ENCODE measurements at regions not wholly inside any gene's neighbourhood (a gene's known extent, or its start where the extent isn't known, plus 50 kb on each side); places are given as distances from the start of the nearest gene placed in this dataset.

- H3K9ac ChIP-seq: no peak overlapping the region
- H3K27ac ChIP-seq: no peak overlapping the region
- H2AFZ ChIP-seq: no peak overlapping the region
- no peaks in the 10 kb centered on the region for H3K9me3 ChIP-seq (ENCODE audit: control insufficient read depth, low read length)
- H3K4me1 ChIP-seq: no peaks in the 10 kb centered on the region
- no peak overlapping the region for H3K4me3 ChIP-seq (ENCODE audit: low read depth, low read length)
- TF ChIP-seq, protein P1, sequence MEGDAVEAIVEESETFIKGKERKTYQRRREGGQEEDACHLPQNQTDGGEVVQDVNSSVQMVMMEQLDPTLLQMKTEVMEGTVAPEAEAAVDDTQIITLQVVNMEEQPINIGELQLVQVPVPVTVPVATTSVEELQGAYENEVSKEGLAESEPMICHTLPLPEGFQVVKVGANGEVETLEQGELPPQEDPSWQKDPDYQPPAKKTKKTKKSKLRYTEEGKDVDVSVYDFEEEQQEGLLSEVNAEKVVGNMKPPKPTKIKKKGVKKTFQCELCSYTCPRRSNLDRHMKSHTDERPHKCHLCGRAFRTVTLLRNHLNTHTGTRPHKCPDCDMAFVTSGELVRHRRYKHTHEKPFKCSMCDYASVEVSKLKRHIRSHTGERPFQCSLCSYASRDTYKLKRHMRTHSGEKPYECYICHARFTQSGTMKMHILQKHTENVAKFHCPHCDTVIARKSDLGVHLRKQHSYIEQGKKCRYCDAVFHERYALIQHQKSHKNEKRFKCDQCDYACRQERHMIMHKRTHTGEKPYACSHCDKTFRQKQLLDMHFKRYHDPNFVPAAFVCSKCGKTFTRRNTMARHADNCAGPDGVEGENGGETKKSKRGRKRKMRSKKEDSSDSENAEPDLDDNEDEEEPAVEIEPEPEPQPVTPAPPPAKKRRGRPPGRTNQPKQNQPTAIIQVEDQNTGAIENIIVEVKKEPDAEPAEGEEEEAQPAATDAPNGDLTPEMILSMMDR (IDR thresholded peaks at IDR 0.05): no peak
- no peaks in the 10 kb centered on the region for H3K36me3 ChIP-seq (ENCODE audit: control insufficient read depth, insufficient read depth, low read length)
- no peaks in the 10 kb centered on the region for H3K27me3 ChIP-seq (ENCODE audit: control insufficient read depth, insufficient read depth, low read length)
- no peaks in the 10 kb centered on the region for H3K79me2 ChIP-seq
- no peak overlapping the region for H3K4me2 ChIP-seq (ENCODE audit: low read length)
Observed at GRCh38 chr1:34694383-34694782, 60.5 kb upstream of the GJB5 start.

DNA sequence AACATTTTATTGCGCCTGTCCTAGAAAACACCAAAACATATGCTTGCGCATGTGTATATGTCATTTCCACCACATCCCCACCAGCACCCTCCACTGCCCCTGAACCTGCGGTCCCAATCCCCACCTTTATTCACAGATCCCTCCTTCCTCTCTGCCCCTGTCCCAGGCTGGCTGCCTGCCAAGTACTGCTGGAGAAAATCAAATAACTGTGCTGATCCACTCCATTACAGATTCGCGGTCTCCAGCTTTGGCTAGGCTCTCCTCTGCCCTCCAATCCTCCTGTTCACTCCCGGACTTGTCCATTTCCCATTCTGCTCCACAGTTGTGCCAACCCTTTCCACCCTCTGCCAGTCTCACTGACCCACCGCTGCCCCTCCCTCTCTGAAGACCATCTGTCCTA is 59.3 kb upstream of the GJB5 start:
- Histone ChIP-seq H3K9me3 (ENCODE audit: control insufficient read depth, low read length) (no peaks in the 10 kb centered on the region), H3K4me1 (no peaks in the 10 kb centered on the region), H3K9ac (no peak overlapping the region), H2AFZ (no peak overlapping the region), H3K27ac (no peak overlapping the region), H3K79me2 (no peaks in the 10 kb centered on the region), H3K4me2 (ENCODE audit: low read length) (no peak overlapping the region), H3K36me3 (ENCODE audit: control insufficient read depth, insufficient read depth, low read length) (no peaks in the 10 kb centered on the region), H3K27me3 (ENCODE audit: control insufficient read depth, insufficient read depth, low read length) (no peaks in the 10 kb centered on the region), H3K4me3 (ENCODE audit: low read depth, low read length) (no peak overlapping the region)
- TF ChIP-seq, protein P1 (IDR thresholded peaks at IDR 0.05): no peak

DNA sequence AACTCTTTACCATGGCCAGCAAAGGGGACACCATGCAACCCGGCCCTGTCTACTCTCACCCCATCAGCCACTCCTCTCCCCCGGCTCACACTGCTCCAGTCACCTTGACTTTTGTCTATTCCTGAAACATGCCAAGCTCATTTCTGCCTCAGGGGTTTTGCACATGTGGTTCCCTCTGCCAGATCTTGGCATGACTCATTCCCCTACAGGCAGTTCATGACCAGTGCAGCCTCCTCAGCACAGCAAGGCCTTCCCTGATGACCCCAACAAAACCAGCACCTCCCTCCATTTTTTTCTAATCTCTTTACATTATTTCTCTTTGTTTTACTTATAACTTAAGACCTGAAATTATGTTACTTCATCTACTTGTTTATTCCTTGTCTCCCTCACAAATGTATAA is 58.6 kb upstream of the GJB5 start:
- H3K4me3 ChIP-seq (ENCODE audit: low read depth, low read length): no peak overlapping the region
- no peaks in the 10 kb centered on the region for H3K79me2 ChIP-seq
- no peaks in the 10 kb centered on the region for H3K36me3 ChIP-seq (ENCODE audit: control insufficient read depth, insufficient read depth, low read length)
- TF ChIP-seq, protein P1 (IDR thresholded peaks at IDR 0.05): no peak
- H2AFZ ChIP-seq: no peak overlapping the region
- no peaks in the 10 kb centered on the region for H3K9me3 ChIP-seq (ENCODE audit: control insufficient read depth, low read length)
- no peaks in the 10 kb centered on the region for H3K4me1 ChIP-seq
- H3K4me2 ChIP-seq (ENCODE audit: low read length): no peak overlapping the region
- H3K27me3 ChIP-seq (ENCODE audit: control insufficient read depth, insufficient read depth, low read length): no peaks in the 10 kb centered on the region
- H3K27ac ChIP-seq: no peak overlapping the region
- H3K9ac ChIP-seq: no peak overlapping the region

DNA sequence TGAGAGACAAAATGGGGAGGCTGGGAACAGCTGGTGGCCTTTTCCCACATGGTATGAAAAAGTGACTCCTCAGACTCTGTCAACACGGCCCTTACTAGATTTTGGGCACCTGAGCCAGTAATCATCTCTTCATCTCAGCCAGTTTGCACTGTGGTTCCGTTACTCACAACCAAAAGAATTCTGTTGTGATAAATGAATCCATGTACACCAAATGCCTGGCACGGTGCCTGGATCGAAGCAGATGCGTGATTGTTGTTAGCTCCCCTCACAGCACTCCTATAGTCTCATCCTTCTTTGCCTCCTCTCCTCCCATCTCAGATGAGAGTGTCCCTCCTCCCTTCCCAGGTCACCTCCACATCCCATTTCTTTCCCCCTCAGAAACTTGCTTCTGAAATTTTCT is 57.9 kb upstream of the GJB5 start:
- Histone ChIP-seq H3K4me1 (no peaks in the 10 kb centered on the region), H3K9me3 (ENCODE audit: control insufficient read depth, low read length) (no peaks in the 10 kb centered on the region), H3K4me2 (ENCODE audit: low read length) (no peak overlapping the region), H3K79me2 (no peaks in the 10 kb centered on the region), H2AFZ (no peak overlapping the region), H3K36me3 (ENCODE audit: control insufficient read depth, insufficient read depth, low read length) (no peaks in the 10 kb centered on the region), H3K4me3 (ENCODE audit: low read depth, low read length) (no peak overlapping the region), H3K9ac (no peak overlapping the region), H3K27me3 (ENCODE audit: control insufficient read depth, insufficient read depth, low read length) (no peaks in the 10 kb centered on the region), H3K27ac (no peak overlapping the region)
- TF ChIP-seq, protein P1 (IDR thresholded peaks at IDR 0.05): no peak

- TF ChIP-seq, protein P1 (IDR thresholded peaks at IDR 0.05): no peak
- Histone ChIP-seq H3K27me3 (ENCODE audit: control insufficient read depth, insufficient read depth, low read length) (no peaks in the 10 kb centered on the region), H3K79me2 (no peaks in the 10 kb centered on the region), H3K4me1 (no peaks in the 10 kb centered on the region), H2AFZ (no peak overlapping the region), H3K27ac (no peak overlapping the region), H3K9ac (no peak overlapping the region), H3K36me3 (ENCODE audit: control insufficient read depth, insufficient read depth, low read length) (no peaks in the 10 kb centered on the region), H3K4me2 (ENCODE audit: low read length) (no peak overlapping the region), H3K9me3 (ENCODE audit: control insufficient read depth, low read length) (no peaks in the 10 kb centered on the region), H3K4me3 (ENCODE audit: low read depth, low read length) (no peak overlapping the region)
Observed at GRCh38 chr1:34697818-34698217, 57.0 kb upstream of the GJB5 start.

Measured in parathyroid adenoma (tissue), 2 donors.